ENCODE measurements at regions not wholly inside any gene's neighbourhood (a gene's known extent, or its start where the extent isn't known, plus 50 kb on each side); places are given as distances from the start of the nearest gene placed in this dataset.

GRCh38 chr1:70688580-70688979 lies 277.5 kb downstream of the CTH start:
- TF ChIP-seq RB1 (IDR thresholded peaks at IDR 0.05; ENCODE audit: low read depth) (no peak), ARNT (IDR thresholded peaks at IDR 0.05) (no peak), ZBED1 (IDR thresholded peaks at IDR 0.05) (no peak), RCOR1 (IDR thresholded peaks at IDR 0.05; ENCODE audit: borderline replicate concordance in 1 of 2, low read depth in 2 of 2, low read length in 2 of 2) (no peak), PCBP2 (IDR thresholded peaks at IDR 0.05; ENCODE audit: low read depth, low read length, poor library complexity, severe bottlenecking) (no peak), SNRNP70 (optimal IDR thresholded peaks at IDR 0.05; ENCODE audit: low read depth, low read length) (no peak), NR2C2 (CRISPR knock-in tag; IDR thresholded peaks at IDR 0.05) (no peak), NR2C2 (tag; IDR thresholded peaks at IDR 0.05) (no peak), CTCF (IDR thresholded peaks at IDR 0.05 in 2 of 3, conservative IDR thresholded peaks at IDR 0.05 in 1 of 3; ENCODE audit: insufficient read depth in 2 of 3, low read depth in 1 of 3, low read length in 3 of 3) (no peak), CREB1 (IDR thresholded peaks at IDR 0.05) (no peak), CREB1 (CRISPR knock-in tag; IDR thresholded peaks at IDR 0.05) (no peak), TBP (optimal IDR thresholded peaks at IDR 0.05; ENCODE audit: low read depth, low read length) (no peak), LCOR (CRISPR knock-in tag; IDR thresholded peaks at IDR 0.05) (no peak), RBM14 (IDR thresholded peaks at IDR 0.05; ENCODE audit: borderline replicate concordance, insufficient read depth, low read depth, low read length) (no peak), EZH2 (IDR thresholded peaks at IDR 0.05; ENCODE audit: borderline replicate concordance, low read depth, low read length) (no peak), POLR2AphosphoS5 (IDR thresholded peaks at IDR 0.05; ENCODE audit: control insufficient read depth, insufficient read depth, low read depth, low read length) (no peak)

All from K562 (cell line).